GM18858 (cell line): ENCODE measurements at regions not wholly inside any gene's neighbourhood (a gene's known extent, or its start where the extent isn't known, plus 50 kb on each side); places are given as distances from the start of the nearest gene placed in this dataset.
"Not testable (repeated sequence)": the region's sequence is repeated elsewhere in the genome, so short reads cannot be mapped to it uniquely, and the experiment has no call there.

Experiments used
- ATAC-seq: cut with Tn5 transposase; IDR thresholded peaks from one replicate; pipeline ENCODE4 v1.9.1; 2021; ENCODE audit not compliant: unreplicated experiment

- ATAC-seq, result no peak
These were observed 140.9 kb upstream of the LCORL start for GRCh38 chr4:18162453-18162852.

- not testable (repeated sequence) for ATAC-seq
These were observed 137.8 kb upstream of the LCORL start for GRCh38 chr4:18159117-18159912.

- no peak for ATAC-seq
These were observed 133.8 kb upstream of the LCORL start for GRCh38 chr4:18155067-18156041.

DNA sequence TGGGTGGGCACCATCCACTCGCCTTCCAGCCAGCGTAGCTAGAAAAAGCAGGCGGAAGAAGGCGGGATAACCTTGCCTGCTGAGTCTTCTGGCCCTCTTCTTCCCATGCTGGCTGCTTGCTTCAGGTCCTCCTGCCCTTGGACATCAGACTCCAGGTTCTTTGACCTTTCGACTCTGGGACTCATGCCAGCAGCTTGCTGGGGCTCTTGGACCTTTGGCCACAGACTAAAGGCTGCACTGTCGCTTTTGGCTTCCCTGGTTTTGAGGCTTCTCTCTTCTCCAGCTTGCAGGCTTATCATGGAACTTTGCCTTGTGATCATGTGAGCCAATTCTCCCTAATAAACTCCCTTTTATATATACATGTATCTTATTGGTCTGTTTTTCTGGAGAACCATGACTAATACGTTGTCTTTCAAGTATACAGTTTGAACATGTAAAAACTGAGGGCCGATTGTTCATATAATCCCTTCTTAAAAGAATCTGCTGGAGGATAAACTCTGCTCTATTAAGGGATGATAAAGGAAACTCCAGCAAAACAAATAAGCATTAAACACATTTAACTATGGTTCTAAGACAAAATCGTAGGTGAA is 116.6 kb upstream of the LCORL start:
- no peak for ATAC-seq

- ATAC-seq, result no peak
These were observed 112.6 kb upstream of the LCORL start for GRCh38 chr4:18134111-18134510.

DNA sequence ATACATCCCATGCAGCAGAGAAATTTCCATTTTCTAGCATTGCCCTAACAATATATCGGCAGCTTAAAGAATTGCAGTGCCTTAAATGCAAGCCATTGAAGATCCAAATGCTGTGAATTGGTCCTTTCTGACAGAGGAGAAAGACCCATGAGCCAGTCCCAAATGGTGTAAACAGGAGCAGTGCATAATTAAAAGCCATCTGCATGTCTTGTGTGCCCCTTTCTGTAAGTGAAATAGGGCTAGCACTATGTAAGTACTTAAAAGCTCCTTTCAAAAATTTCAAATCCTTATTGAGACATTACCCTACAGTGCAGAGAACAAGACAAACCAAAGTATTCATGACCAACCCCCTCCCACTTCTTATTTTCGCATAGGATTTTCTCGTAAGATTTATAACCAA is 108.7 kb upstream of the LCORL start:
- ATAC-seq, result no peak

- ATAC-seq, result no peak
These were observed 106.7 kb upstream of the LCORL start for GRCh38 chr4:18128241-18128640.

DNA sequence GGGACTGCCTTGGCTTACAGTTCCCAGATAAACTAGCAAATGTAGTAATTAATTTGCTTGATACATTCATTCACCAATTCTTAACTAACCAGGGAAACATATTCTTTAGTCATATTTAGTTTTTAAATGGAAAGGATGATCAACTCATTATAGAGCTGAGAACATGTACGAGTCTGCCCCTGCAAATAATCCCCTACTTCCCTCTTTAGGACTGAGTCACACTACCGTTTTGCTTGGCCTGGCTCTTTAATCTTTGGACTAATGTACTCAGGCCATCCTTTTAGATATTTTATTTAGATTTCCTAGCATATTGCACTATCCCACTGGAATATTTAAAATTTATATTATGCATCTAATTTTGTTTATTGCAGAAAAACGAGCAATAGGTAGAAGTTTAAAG is 105.5 kb upstream of the LCORL start:
- ATAC-seq, result no peak

- ATAC-seq, result no peak
These were observed 92.3 kb upstream of the LCORL start for GRCh38 chr4:18113710-18114331.

GRCh38 chr4:18111081-18111480 is 89.5 kb upstream of the LCORL start:
- no peak for ATAC-seq

DNA sequence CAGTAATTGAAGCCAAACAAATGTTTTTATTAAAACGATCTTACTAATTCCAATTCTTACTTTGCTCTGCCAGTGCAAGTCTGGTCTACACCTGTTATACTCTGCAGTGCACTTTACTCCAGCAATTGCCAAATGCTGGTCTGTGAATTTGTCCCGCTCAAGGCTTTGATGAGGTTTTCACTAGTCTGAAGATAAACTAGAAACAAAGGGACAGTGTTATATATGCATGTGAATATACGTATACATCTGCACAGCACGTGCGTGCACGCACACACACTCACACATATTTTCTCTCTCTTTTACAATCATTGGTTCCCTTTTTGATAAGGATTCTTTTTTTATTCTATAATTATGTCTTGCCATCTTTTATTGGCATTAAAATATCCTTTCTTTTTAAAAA is 88.5 kb upstream of the LCORL start:
- no peak for ATAC-seq

- ATAC-seq, result no peak
These were observed 88.1 kb upstream of the LCORL start for GRCh38 chr4:18109676-18110075.

- ATAC-seq, result not testable (repeated sequence)
These were observed 86.4 kb upstream of the LCORL start for GRCh38 chr4:18107848-18108528.

GRCh38 chr4:18106620-18107019 is 85.1 kb upstream of the LCORL start:
- ATAC-seq, result no peak

DNA sequence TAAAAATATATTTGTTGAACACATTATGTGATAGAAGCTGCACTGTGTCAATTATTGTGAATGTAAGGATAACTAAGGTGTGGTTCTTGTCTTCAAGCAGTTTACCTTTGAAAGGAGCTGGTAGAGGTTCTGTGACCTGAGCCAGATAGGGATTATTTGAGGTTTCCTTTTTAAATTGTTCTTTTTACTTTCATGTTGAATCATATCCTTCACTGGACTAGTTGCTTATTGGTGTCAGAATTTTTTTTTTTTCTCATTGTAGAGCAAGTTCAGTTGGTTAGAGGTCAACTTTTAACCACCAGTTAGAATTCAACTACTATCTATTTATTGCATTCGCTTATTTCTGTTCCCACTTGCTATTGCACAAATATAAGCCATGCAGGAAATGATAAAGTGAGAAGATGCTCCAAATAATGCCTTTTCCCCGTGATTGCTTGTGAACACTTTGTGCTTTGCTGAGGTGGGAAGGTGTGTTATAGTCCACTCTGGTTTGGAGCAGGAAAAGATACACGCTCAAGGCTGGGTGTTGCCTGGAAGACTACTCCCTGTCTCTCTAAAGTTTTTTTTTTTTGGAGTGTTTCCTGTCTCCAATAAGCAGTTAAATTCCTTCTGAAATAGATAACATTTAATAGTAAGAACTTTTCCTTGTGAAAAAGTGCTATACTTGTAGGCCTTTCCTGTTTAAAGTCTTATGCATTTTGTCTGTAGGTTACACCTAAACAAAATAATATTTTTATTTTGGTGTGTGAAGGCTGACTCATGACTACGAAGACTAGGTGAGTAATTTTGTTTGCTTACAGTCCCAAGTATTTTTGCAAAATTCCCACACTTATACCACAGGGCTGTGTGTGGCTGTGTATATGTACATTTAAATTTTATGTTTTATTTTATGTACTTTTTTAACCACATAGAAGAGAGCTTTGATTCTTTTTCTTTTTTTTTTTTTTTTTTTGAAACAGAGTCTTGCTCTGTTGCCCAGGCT is 83.8 kb upstream of the LCORL start:
- ATAC-seq, result peak; percentile 76

DNA sequence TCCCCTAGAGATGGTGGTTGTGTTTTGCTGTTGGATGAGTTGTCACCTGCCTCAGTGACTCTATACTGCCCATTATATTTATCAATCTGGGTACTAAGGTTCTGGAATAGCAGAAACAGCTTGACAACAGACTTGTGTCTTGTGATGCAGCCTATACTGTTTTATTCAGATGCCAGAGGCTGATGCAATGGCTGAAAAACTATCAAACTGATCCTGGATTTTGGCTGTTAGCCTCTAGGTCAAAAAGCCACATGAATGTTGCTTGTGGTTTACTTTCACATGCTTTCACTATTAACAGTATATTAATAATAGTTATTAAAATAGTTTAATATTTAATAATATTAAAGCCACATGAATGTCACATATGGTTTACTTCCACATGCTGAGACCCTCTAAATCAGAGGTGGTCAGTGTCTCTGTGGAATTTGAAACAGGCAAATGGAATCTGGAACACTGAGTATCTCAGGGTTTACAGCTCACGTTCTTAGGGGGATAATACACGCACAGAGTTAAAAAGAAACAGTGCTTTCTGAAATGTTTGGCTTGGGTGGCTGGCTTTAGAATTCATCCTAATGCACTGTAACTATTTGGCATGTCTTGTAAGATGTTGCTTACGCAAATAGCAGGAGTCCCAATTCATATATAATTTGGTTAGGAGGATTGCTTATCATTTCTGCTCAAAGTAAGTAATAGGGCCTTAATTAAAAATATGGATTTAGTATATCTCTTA is 82.5 kb upstream of the LCORL start:
- ATAC-seq, result no peak

- no peak for ATAC-seq
These were observed 79.1 kb upstream of the LCORL start for GRCh38 chr4:18100657-18101056.

DNA sequence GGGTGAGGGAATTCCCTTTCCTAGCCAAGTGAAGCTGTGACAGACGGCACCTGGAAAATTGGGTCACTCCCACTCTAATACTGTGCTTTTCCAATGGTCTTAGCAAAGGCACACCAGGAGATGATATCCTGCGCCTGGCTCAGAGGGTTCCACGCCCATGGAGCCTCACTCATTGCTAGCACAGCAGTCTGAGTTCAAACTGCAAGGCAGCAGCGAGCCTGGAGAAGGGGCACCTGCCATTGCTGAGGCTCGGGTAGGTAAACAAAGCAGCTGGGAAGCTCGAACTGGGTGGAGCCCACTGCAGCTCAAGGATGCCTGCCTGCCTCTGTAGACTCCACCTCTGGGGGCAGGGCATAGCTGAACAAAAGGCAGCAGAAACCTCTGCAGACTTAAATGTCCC is 68.9 kb upstream of the LCORL start:
- ATAC-seq, result not testable (repeated sequence)

GRCh38 chr4:18082236-18082635 is 60.7 kb upstream of the LCORL start:
- no peak for ATAC-seq
